Stomach (tissue), 4 donors: ENCODE measurements at regions not wholly inside any gene's neighbourhood (a gene's known extent, or its start where the extent isn't known, plus 50 kb on each side); places are given as distances from the start of the nearest gene placed in this dataset.

Experiments used
- CTCF ChIP-seq, 7 experiments: fragments of 450-650 bp in 4 of 7; fragments of 200-600 bp in 3 of 7; sonication (generic) in 3 of 7; IDR thresholded peaks; one replicate each; pipeline ENCODE4 v1.5.1; 2016 to 2019; ENCODE audit warnings: antibody characterized with exemption in 7 of 7, control low read depth in 2 of 7, mild to moderate bottlenecking in 1 of 7
- EP300 ChIP-seq: sonication (generic); formaldehyde crosslinking; IDR thresholded peaks from one replicate; pipeline ENCODE4 v1.6.1; 2017; ENCODE audit warnings: antibody characterized with exemption
- POLR2A ChIP-seq, 4 donors: fragments of 450-650 bp; IDR thresholded peaks; one replicate each; pipeline ENCODE4 v1.6.1; 2016; ENCODE audit warnings: antibody characterized with exemption in 4 of 4, control low read depth in 2 of 4, mild to moderate bottlenecking in 1 of 4, moderate library complexity in 1 of 4
- POLR2AphosphoS5 ChIP-seq, 3 donors: sonication (generic); formaldehyde crosslinking; IDR thresholded peaks; one replicate each; pipeline ENCODE4 v1.6.1; 2016; ENCODE audit warnings: antibody characterized with exemption in 3 of 3

- TF ChIP-seq CTCF (IDR thresholded peaks at IDR 0.05) (no peak), POLR2A (IDR thresholded peaks at IDR 0.05) (no peak), EP300 (no peak), POLR2AphosphoS5 (IDR thresholded peaks at IDR 0.05) (no peak)
These were observed 165.4 kb upstream of the WDR1 start for GRCh38 chr4:10281996-10282395.
